Panc1 (cell line): ENCODE measurements at regions not wholly inside any gene's neighbourhood (a gene's known extent, or its start where the extent isn't known, plus 50 kb on each side); places are given as distances from the start of the nearest gene placed in this dataset.

Experiments
- ATAC-seq: fragments of 200-7000 bp; cut with Tn5 transposase; 2 replicates; pipeline ENCODE4 v1.9.1; 2020; ENCODE audit warnings: mild to moderate bottlenecking, moderate library complexity
- BruUV-seq: library from RNA; stranded (reverse); fragments of 400-500 nt; replicated peaks from 2 replicates; lab custom pipeline; 2021; lab: Mats Ljungman, UMichigan
- CTCF ChIA-PET: fragments of 300-600 bp; sonication (Branson Sonifier 250); formaldehyde crosslinking; loops from one replicate; lab custom pipeline; 2022; ENCODE audit warnings: antibody characterized with exemption; lab: Charles Lee
- POLR2A ChIA-PET: fragments of 300-600 bp; sonication (Branson Sonifier 250); formaldehyde crosslinking; loops from one replicate; lab custom pipeline; 2022; ENCODE audit warnings: antibody characterized with exemption; lab: Charles Lee
- DNase-seq: peaks from one replicate; pipeline ENCODE4 v3.0.0-alpha.2; 2010; ENCODE audit warnings: low read depth, low spot score
- H3K27ac ChIP-seq: 2 replicates; pipeline ENCODE4 v1.5.1; 2011; ENCODE audit warnings: mild to moderate bottlenecking, low read length, inconsistent platforms
- H3K27me3 ChIP-seq: fragments of 200-500 bp; sonication (Bioruptor generic); 2 replicates; pipeline ENCODE4 v1.6.0; 2014; ENCODE audit warnings: low read length, inconsistent platforms; ENCODE audit not compliant: control insufficient read depth, insufficient read depth
- H3K36me3 ChIP-seq: fragments of 200-500 bp; sonication (Bioruptor generic); 2 replicates; pipeline ENCODE4 v1.5.1; 2014; ENCODE audit warnings: inconsistent platforms, mild to moderate bottlenecking, low read length, moderate library complexity; ENCODE audit not compliant: control insufficient read depth, insufficient read depth
- H3K4me1 ChIP-seq: 2 replicates; pipeline ENCODE4 v1.5.1; 2011; ENCODE audit warnings: inconsistent platforms, mild to moderate bottlenecking, low read length, moderate library complexity; ENCODE audit not compliant: control insufficient read depth, insufficient read depth
- H3K4me3 ChIP-seq, 2 experiments: 2 replicates each; pipeline ENCODE4 v1.5.1; 2011 to 2012; ENCODE audit warnings: low read depth in 2 of 2, low read length in 2 of 2, mild to moderate bottlenecking in 2 of 2, inconsistent platforms in 1 of 2, moderate library complexity in 1 of 2
- H3K9me3 ChIP-seq: fragments of 200-500 bp; sonication (Bioruptor generic); 2 replicates; pipeline ENCODE4 v1.5.1; 2014; ENCODE audit warnings: low read depth, mild to moderate bottlenecking, inconsistent platforms, low read length, moderate library complexity; ENCODE audit not compliant: control insufficient read depth, insufficient read depth
- POLR2AphosphoS5 ChIP-seq: IDR thresholded peaks from 2 replicates; pipeline ENCODE4 v1.6.1; 2012; ENCODE audit warnings: mild to moderate bottlenecking, low read depth, low read length, moderate library complexity
- SIN3A ChIP-seq: IDR thresholded peaks from 2 replicates; pipeline ENCODE4 v1.6.1; 2012; ENCODE audit warnings: low read depth, mild to moderate bottlenecking, low read length, moderate library complexity, borderline replicate concordance; ENCODE audit not compliant: insufficient read depth
- TCF7L2 ChIP-seq: IDR thresholded peaks from 2 replicates; pipeline ENCODE4 v1.6.1; 2011; ENCODE audit warnings: mild to moderate bottlenecking, low read depth, low read length, inconsistent platforms
- in situ Hi-C: cut with HindIII; loops from 2 replicates; pipeline ENCODE4 v1.10.0; 2016; ENCODE audit warnings: low sequenced_read_pairs, low pct_unique_long_range_greater_than_20kb
- intact Hi-C: fragments of 100-400 bp; cut with micrococcal nuclease; formaldehyde crosslinking; loops from one replicate; pipeline ENCODE4 v1.10.0; 2022; ENCODE audit not compliant: unreplicated experiment
- TF ChIP-seq, protein P1 (sequence below), 2 experiments: IDR thresholded peaks; 2 replicates each; pipeline ENCODE4 v1.6.1; 2011 to 2012; ENCODE audit warnings: low read depth in 2 of 2, control low read depth in 1 of 2, low read length in 1 of 2, mild to moderate bottlenecking in 1 of 2, moderate library complexity in 1 of 2; ENCODE audit not compliant: insufficient read depth in 1 of 2
- TF ChIP-seq, protein P2 (sequence below): fragments of 450-650 bp; IDR thresholded peaks from 2 replicates; pipeline ENCODE4 v1.5.1; 2017; ENCODE audit warnings: mild to moderate bottlenecking

DNA sequence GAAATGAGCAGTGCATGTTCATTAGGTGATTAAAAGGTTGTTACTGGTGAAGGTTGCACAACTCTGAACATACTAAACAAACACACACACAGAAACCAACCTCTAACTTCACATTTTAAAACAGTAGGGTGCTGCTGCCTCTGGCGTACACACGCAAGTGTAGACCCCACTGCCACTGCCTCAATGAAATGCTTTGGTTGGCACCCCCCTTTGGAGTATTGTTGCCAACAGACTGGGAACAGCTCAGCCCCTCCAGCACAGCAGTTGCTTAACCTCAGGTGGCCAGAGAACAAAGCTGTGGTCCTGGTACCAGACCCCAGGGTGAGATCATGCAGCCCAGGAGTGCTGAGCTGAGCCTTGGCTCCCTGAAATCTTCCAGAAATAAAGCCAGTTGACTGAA, 138.6 kb downstream of the TMEM18 start:
- intact Hi-C loops, result no loop called here

DNA sequence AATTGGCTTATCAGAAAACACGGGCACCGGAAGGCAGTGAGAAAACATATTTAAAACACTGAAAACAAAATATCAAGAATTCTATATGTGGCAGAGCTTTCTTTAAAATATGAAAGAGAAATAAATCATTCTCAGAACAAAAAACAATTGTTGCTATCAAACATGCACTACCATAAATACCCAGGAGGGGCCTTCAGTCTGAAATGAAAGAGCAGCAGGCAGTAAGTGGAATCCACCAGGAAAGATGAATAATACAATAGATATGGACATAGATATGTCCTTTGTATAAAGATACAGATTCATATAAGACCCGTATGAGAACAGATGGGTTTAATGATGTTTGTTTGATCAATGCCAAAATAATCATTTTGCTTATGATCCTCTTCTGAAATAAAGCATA, 142.0 kb downstream of the TMEM18 start:
- CTCF ChIA-PET, result no interaction called here
- intact Hi-C loops, result no loop called here
- no peak for ATAC-seq
- no peak overlapping the region for H3K27ac ChIP-seq
- peaks cover 4% of the 10 kb centered on the region; the same call in 1 of the 2 replicates for H3K9me3 ChIP-seq
- H3K4me3 ChIP-seq, result no peak overlapping the region
- no peak for TF ChIP-seq POLR2AphosphoS5
- DNase-seq, result no peak
- POLR2A ChIA-PET, result no interaction called here
- H3K36me3 ChIP-seq, result no peaks in the 10 kb centered on the region
- in situ Hi-C loops, result no loop called here
- no peaks in the 10 kb centered on the region for H3K4me1 ChIP-seq
- no TSS peak for BruUV-seq
- H3K27me3 ChIP-seq, result no peaks in the 10 kb centered on the region

More for the DNA sequence above, 138.6 kb downstream of the TMEM18 start:
- Histone ChIP-seq H3K4me1 (no peaks in the 10 kb centered on the region), H3K27ac (no peak overlapping the region), H3K9me3 (peaks cover 4% of the 10 kb centered on the region; the same call in 1 of the 2 replicates), H3K36me3 (no peaks in the 10 kb centered on the region), H3K27me3 (peaks cover 9% of the 10 kb centered on the region), H3K4me3 (no peak overlapping the region)
- no TSS peak for BruUV-seq
- in situ Hi-C loops, result no loop called here
- DNase-seq (no peak), ATAC-seq (no peak)
- POLR2A ChIA-PET, result no interaction called here
- TF ChIP-seq, protein P1, sequence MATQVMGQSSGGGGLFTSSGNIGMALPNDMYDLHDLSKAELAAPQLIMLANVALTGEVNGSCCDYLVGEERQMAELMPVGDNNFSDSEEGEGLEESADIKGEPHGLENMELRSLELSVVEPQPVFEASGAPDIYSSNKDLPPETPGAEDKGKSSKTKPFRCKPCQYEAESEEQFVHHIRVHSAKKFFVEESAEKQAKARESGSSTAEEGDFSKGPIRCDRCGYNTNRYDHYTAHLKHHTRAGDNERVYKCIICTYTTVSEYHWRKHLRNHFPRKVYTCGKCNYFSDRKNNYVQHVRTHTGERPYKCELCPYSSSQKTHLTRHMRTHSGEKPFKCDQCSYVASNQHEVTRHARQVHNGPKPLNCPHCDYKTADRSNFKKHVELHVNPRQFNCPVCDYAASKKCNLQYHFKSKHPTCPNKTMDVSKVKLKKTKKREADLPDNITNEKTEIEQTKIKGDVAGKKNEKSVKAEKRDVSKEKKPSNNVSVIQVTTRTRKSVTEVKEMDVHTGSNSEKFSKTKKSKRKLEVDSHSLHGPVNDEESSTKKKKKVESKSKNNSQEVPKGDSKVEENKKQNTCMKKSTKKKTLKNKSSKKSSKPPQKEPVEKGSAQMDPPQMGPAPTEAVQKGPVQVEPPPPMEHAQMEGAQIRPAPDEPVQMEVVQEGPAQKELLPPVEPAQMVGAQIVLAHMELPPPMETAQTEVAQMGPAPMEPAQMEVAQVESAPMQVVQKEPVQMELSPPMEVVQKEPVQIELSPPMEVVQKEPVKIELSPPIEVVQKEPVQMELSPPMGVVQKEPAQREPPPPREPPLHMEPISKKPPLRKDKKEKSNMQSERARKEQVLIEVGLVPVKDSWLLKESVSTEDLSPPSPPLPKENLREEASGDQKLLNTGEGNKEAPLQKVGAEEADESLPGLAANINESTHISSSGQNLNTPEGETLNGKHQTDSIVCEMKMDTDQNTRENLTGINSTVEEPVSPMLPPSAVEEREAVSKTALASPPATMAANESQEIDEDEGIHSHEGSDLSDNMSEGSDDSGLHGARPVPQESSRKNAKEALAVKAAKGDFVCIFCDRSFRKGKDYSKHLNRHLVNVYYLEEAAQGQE (IDR thresholded peaks at IDR 0.05; ENCODE audit: insufficient read depth in 1 of 2, low read depth in 2 of 2, low read length in 1 of 2), result no peak
- no peak for TF ChIP-seq SIN3A
- TF ChIP-seq TCF7L2, result no peak
- TF ChIP-seq, protein P2, sequence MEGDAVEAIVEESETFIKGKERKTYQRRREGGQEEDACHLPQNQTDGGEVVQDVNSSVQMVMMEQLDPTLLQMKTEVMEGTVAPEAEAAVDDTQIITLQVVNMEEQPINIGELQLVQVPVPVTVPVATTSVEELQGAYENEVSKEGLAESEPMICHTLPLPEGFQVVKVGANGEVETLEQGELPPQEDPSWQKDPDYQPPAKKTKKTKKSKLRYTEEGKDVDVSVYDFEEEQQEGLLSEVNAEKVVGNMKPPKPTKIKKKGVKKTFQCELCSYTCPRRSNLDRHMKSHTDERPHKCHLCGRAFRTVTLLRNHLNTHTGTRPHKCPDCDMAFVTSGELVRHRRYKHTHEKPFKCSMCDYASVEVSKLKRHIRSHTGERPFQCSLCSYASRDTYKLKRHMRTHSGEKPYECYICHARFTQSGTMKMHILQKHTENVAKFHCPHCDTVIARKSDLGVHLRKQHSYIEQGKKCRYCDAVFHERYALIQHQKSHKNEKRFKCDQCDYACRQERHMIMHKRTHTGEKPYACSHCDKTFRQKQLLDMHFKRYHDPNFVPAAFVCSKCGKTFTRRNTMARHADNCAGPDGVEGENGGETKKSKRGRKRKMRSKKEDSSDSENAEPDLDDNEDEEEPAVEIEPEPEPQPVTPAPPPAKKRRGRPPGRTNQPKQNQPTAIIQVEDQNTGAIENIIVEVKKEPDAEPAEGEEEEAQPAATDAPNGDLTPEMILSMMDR, result no peak
- no peak for TF ChIP-seq POLR2AphosphoS5
- CTCF ChIA-PET, result no interaction called here

DNA sequence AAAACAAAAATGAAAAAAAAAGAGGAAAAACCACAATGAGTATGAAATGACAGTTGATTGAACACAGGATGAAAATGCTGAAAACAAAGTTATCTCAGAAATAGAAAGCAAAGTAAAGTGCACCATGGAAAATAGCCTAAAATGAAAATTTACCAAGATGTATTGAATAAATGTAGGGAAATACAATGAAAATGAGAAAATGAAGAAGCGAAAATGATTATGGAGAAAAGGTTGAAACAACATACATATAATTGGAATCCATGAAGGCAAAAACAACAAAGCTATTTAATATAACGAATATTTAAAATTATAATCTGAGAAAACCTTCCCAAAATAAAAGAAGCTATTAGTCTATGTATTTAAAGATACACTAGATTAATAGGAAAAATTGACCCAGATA, 147.4 kb downstream of the TMEM18 start:
- in situ Hi-C loops, result no loop called here
- no peak overlapping the region for H3K27ac ChIP-seq
- H3K4me1 ChIP-seq, result peaks cover 3% of the 10 kb centered on the region; the same call in 1 of the 2 replicates
- H3K27me3 ChIP-seq, result no peaks in the 10 kb centered on the region
- CTCF ChIA-PET, result no interaction called here
- no peaks in the 10 kb centered on the region for H3K9me3 ChIP-seq
- no peak overlapping the region for H3K4me3 ChIP-seq
- ATAC-seq (no peak), DNase-seq (no peak)
- POLR2A ChIA-PET, result no interaction called here
- no peak for TF ChIP-seq TCF7L2
- TF ChIP-seq, protein P2, result no peak
- TF ChIP-seq, protein P1 (IDR thresholded peaks at IDR 0.05; ENCODE audit: insufficient read depth in 1 of 2, low read depth in 2 of 2, low read length in 1 of 2), result no peak
- no peak for TF ChIP-seq SIN3A
- no peak for TF ChIP-seq POLR2AphosphoS5
- intact Hi-C loops, result loop anchor here (1.0 to 5.0 kb wide), 2 partner anchors 107 to 1017 kb away; no protein-coding TSS in a partner anchor
- no TSS peak for BruUV-seq
- H3K36me3 ChIP-seq, result no peaks in the 10 kb centered on the region
